Stimulated activated CD8-positive, alpha-beta memory T cell treated with anti-CD3 and anti-CD28 coated beads, Interleukin-12 subunit alpha, Interleukin-12 subunit beta, amount 100 ng/mL, for 1 hour (primary cell): ENCODE measurements at regions not wholly inside any gene's neighbourhood (a gene's known extent, or its start where the extent isn't known, plus 50 kb on each side); places are given as distances from the start of the nearest gene placed in this dataset.

Experiments used
- DNase-seq: peaks from one replicate; pipeline ENCODE4 v3.0.0-alpha.2; 2020; ENCODE audit warnings: low read depth

DNA sequence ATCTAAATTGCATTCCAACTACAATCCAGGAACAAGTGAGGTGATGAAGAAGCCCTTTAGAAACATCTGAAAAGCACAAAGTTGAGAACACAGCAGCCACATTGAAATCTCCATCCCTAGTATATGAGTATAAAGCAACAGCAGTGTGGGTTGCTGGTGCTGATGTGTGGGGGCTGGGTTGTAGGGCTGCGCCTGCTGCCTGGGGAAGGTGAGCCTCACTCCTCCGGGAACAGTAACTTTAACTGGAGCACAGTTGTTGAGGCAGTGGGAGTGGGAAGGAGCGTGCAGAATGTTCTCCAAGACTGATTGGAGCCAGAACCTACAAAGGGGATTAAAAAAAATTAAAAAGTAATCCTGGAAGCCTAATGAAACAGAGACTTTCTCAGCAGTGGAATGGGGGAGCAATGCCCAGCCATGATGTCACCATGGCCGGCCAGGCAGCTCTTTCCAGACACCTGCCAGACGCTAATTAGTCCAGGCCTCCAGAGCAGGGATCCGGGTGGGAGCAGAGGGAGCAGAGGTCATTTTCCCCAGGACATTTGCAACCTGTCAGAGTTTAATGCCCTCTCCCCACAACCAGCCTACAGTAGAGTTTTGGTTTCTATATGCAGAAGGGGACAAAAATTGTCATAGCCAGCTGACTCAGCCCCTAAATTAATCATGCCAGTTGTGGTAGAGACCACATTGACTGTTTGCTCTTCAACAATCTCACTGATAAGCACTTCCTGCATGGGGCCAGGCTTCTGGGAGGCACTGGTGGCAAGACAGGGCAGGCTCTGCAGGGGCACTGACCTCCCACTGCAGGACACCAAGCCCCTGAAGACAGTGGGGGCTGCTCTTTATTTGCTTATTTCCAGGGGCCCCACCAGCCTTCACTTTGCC lies 133.0 kb upstream of the ZNF32 start:
- no peak for DNase-seq

DNA sequence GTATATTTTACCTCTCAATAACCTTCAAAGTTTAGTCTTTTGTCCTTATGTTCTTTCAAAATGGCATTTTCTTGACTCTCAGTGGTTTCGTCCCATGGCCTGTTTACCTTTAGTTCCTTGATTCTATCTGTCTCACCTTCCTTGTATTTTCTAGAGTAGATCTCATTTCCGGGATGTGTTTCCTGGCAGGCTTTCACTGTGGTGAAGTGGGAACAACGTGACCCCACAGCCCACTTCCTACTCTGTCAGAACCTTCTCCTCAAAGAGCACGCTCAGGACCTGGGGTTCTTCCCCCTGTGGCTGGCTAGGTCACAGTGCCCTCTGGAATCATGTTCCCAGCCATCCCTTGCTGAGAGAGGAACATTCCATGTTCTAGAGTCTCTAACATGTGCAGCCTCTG lies 129.9 kb upstream of the ZNF32 start:
- no peak for DNase-seq

DNA sequence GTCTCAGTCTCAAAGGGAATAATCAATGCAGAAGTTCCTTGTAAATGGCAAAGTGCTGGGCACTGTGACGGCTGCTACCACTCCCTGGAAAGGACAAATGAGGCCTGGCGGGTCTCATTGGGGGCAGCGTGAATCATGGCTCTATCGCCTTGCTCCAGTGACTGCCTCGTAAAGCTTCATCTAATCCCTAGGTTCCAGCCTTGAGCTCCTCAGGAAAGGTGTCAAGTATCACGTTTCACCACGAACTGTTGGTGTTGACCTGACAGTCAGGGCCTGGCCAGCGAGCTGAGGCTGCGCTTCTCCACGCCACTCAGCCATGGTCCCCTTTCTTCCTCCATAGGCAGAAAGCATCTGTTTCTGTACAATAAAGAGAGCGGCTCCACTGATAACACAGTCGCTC lies 126.7 kb upstream of the ZNF32 start:
- no peak for DNase-seq

DNA sequence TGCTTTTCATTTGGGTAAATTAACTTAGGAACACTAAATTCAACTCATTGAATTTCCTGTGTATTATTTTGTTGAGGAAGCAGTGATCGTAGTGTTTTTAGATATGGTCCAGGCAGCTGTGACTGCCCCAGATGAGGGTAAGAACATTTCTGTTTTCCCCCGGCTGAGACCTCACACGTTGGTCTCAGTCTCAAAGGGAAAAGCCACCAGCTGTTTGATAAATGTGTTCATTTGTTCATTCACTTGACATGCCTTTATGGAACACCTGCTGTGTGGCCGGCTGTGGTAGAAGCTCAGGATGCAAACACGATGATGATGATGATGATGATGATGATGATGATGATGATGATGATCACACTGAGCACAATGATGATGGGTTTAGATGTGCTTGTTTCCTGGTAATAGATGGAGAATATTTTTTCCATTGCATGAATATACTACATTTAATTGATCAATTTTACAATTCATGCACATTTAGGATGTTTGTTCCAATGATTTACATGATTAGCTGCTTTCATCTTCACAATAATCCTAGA lies 125.6 kb upstream of the ZNF32 start:
- DNase-seq: no peak

DNA sequence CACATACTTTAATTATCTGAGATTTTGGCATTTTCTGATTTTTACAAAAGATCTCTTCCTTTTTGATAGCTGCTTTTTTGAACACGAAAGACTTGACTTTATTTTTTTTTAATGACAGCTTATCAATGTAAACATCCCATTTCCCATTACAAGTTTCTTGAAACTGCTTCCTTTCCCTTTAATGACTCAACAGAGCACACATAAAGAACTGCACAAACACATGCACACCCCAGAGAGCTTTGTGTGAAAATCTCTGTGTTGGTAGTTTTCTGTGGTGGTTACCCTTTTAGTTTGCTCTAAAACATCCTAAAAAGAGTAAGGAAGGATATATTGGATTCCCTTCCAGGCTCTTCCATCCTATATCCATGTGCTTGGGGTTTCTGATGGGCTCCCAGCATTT lies 125.1 kb upstream of the ZNF32 start:
- DNase-seq: no peak

DNA sequence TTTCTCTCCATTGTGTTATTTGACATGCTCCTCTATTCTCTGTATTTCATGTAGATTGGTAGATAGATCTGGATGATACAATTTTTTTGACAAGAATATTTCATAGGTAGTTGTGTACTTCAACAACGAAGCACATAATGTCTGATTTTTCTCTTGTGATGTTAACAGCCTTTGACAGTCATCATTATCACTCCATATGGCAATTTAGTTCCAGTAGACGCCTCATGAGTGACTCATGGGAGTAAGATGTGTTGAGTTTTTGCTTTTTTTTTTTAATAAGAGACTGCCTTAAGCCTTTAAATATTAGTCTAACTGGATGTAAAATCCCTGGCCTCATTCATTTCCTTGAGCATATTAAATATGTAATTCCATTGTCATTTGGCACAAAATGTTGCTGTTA lies 123.5 kb upstream of the ZNF32 start:
- DNase-seq: no peak

DNA sequence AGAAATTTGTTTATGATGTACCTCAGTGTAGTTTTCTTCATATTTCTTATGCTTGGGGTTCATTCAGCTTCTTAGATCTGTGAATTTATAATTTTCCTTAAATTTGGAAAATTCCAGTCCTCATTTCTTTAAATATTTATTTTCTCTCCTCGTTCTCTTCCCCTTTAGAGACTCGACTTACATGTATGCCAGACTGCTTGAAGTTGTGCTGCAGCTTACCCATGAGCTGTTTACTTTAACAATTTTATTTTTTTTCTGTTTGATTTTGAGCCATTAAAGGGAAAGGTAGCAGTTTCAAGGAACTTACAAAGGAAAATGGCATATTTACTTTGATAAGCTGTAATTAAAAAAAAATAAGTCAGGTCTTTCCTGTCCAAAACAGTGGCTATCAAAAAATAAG lies 123.0 kb upstream of the ZNF32 start:
- no peak for DNase-seq

DNA sequence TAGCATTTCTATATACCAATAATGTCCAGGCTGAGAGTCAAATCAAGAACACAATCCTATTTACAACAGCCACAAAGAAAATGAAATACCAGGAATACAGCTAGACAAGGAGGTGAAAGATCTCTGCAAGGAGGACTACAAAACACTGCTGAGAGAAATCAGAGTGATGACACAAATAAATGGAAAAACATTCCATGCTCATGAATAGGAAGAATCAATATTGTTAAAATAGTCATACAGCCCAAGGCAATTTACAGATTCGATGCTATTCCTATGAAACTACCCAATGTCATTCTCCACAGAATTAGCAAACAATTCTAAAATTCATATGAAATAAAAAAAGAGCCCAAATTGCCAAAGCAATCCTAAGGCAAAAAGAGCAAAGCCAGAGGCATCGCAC lies 116.8 kb upstream of the ZNF32 start:
- DNase-seq: no peak

DNA sequence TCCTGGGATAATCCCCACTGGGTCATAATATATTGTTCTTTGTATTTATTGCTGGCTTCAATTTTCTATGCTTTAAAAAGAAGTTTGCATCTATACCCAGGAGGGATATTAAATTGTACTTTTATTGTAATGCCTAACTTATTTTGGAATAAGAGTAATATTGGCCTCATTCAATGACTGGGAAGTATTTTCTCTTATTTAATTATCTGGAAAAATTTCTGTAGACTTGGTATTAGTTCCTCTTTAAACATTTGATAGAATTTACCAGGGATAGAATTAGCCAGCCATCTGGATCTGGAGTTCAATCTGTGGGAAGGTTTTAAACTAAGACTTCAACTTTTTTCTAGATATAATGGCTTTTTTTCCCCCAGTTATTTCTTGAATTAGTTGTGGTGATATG lies 115.2 kb upstream of the ZNF32 start:
- no peak for DNase-seq

DNA sequence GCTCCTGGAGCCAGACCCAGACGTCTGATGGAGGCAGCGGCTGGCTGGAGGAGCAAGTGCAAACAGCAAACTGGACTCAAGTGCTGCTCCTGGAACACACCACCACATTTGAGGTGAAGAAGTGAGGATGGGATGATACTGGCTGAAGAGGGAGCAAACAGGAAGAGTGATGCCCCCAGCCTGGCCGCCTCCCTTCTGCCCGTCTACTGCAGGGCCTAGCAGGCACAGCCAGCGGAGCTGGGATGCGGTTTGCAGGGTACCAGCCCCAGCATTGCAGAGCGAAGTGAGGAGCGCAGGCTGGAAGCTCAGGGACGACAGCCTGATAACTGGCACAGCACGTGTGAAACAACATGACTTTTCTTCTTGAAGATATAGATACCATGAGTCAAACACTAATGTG lies 111.8 kb upstream of the ZNF32 start:
- DNase-seq: no peak

DNA sequence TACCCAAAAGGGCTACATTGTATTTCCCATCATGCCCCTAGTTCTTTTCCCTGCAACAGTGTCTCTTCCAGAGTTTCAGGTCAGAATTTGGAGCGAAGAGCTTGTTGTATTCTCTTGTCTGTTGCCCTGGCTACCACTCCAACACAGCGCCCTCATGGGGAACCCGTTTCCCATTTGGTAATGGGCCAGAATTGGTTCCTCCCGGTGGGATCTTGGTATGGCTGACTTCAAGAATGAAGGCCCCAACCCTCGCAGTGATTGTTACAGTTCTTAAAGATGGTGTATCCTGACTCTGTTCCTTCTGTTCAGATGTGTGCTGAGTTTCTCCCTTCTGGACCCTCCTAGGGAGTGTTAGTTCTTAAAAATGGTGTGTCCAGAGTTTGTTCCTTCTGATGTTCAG lies 110.5 kb upstream of the ZNF32 start:
- no peak for DNase-seq

DNA sequence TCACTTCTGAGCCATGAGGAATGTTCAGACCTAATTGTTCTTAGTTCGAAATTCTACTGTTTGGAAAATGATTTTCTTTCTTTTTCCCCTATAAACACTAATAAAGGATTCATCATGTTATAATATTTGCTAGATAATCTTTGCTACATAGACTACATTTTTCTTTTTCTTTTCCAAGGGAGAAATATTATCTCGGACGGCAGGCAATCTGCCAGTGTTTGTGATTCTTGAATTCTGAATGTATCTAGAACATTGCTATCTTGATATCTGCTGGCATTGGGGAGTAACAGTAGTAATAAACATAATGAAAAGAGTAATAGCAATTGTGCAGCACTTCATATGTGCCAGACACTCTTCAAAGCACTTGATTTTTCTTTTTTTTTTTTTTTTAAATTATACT lies 107.7 kb upstream of the ZNF32 start:
- no peak for DNase-seq

DNA sequence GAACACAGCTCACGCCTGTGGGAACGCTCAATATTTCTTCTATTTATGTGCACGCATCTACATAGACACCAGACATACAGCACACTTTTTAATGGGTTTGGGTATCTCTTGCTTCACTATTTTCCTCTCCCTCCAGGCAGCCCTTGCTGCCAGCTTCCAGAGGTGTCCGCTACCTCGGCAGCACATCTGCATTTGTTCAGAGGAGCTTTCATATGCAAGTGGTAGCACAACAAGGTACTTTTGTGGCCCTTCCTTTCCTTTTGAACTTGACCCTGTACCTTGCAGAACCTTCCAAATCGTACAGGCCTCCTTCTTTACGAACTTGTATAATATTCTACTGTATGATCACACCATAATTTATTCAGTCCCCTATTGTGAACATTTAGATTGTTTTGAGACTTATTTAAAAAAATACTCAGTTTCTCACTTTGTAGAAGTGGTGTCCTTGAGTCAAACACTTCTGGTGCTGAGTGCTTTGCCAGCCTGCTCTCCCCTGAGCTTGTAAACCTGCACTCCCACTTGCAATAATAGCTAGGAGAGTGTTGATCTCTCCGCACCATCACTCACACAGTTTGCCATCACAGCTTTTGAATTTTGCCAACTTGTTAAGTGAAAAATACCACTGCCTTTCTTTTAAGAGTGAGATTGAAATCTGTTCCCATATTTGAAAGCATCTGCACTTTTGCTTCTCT lies 106.0 kb upstream of the ZNF32 start:
- DNase-seq: no peak

DNA sequence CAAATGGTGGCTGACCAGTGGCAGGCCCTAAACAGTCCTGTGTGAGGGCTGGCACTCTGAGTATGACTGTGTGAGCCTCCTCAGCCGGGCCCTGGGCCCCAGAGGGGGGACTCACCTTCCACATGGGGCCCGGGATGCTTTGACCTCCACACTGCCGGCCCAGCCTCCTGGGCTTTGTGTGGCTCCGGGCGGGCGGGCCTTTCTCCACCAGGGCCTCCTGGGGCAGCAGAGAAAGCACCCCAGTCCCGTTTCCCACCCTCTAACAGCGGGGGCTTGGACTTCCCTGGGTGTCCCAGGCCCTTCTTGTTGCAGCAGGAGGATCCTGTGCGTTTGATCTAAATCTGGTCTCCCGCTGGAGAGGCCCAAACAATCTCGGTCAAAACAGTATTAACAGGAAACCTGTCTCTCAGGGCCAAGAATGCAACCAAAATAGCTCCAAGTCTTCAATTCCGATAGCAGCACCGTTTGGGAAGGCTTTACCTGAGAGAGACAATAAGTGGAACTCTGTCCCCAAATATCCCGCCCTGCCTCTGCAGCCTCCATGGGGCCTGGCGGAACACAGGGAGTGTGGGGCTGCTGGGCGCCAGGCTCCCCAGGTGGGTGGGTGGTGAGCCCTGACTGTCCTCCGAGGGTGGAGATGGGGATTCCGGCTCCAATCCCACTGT lies 104.8 kb upstream of the ZNF32 start:
- no peak for DNase-seq

DNA sequence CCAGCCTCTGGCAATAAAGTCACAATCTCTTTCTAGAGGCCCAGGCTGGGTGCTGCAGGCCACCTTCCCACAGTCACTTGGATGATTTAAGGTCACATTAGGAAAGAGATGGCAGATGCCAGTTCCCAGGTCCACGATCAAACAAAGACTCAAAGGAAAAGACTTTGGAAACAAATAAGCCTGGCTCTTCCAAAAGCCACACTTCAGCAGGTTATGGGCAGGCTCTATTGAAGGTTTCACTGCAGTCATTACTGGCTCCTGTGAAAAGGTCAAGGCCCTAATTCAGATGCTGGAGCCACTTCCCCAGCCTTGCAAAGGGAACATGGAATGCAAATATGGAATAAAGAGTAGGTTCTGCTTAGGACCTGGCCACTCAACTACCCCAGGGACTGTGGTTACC lies 104.0 kb upstream of the ZNF32 start:
- DNase-seq: no peak

DNA sequence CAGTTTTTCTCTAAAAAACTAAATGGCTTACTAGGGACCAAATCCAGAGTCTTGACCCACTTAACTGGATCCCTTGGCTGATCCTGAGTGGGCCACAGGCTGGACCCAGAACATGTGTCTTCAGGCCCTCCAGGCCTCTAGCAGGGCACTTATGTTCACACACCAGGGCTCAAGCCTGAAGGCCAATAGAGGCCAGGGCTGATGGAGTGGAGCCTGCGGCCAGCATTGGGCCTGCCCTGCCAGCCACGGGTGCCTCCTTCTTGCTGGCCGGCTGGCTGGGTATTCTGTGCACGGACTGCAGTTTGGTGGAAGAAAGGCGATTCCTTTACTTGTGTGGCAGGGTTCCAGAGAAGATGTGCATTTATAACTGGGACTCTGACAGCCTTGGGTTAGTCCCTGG lies 103.0 kb upstream of the ZNF32 start:
- DNase-seq: no peak

DNA sequence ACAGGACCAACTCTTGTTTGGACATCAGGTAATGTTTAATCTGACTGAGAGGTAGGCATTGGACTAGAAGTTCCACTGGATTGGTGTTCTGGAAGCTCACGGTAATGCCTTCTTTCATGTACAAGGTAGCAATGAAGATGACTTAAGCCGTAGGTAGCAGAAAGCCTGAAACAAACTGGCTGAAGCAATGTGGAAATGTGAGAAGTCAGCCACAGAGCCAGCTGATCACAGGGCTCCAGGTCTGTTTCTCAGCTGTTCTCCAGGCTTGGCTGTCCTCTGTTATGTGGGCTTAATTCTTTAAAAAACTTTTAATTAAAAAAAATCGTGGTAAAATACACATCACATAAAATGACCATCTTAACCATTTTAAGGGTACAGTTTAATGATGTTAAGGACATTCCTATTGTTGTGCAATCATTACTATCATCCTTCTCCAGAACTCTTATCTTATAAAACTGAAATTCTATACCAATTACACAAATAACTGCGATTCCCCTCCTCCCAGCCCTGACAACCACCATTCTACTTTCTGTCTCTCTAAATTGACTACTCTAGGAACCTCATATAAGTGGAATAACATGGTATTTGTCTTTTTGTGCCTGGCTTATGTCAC lies 101.4 kb upstream of the ZNF32 start:
- no peak for DNase-seq

DNA sequence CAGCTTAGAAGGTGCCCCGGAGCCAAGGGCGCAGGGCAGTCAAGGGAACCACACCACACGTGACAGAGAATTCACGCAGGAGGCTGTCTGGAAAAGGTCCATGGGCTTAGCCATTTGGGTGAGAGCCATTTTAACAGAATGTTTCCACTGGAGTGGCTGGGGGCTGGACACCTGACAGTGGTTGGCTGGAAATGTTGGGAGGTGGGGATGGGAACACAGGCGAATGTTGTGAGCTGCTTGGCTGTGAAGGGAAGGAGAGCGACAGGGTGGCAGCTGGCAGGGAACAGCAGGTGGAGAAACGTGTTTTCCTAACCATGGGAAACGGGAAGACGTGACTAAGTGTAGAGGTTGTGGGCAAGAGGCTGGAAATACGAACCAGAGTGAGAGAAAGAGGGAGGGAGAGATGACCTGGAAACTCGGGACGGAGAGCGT lies 100.5 kb upstream of the ZNF32 start:
- DNase-seq: no peak

DNA sequence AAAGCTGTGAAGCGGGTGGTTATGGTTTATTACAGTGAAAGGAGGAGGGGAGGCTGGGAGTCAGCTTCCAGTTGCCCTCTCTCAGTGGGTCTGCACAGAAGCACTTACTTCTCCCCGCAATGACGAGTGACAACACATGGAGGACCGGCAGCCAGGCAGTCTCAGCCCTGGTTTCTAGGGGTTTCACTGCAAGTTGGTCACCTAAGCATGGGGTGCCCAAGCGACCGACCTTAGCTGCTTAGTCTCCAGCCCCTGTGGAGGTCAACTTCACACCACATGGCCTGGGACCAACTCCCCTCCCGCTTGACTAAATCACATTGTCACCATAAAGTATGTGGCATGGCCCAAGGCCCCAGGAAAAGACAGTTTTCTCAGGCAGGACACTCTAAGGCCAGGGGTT lies 99.9 kb upstream of the ZNF32 start:
- no peak for DNase-seq

DNA sequence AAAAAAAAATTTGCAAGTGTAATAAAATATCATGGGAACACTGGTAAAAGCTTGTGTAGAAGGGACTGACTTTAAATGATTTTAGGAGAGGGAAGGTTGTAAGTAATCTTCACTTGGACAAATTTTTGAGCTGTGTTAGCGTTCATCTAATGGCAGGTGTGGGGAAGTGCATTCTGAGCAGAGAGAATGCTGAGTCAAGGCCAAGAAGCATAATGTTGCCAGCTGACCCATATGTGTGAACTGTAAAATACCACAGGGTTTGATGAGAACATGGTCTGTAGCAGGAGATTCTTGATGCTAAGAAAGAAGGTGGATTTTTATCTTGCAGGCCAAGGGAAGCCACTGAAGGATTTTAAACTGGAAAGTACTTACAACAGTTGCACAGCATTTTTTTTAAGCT lies 98.2 kb upstream of the ZNF32 start:
- no peak for DNase-seq

DNA sequence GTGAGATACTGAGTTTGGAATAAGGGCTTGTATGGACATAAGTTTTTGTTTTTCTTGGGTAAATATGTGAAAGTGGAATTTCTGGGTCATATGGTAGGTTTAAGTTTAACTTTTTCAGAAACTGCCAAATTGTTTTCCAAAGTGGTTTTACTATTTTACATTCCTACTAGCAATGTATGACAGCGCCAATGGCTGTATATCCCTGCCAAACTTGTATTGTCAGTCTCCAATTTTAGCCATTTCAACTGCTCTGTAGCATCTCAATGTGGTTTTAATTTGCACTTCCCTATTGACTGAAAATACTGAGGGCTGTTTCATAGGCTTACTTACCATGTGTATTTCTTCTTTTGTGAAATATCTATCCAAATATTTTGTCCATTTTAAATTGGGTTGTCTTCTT lies 90.5 kb upstream of the ZNF32 start:
- no peak for DNase-seq

DNA sequence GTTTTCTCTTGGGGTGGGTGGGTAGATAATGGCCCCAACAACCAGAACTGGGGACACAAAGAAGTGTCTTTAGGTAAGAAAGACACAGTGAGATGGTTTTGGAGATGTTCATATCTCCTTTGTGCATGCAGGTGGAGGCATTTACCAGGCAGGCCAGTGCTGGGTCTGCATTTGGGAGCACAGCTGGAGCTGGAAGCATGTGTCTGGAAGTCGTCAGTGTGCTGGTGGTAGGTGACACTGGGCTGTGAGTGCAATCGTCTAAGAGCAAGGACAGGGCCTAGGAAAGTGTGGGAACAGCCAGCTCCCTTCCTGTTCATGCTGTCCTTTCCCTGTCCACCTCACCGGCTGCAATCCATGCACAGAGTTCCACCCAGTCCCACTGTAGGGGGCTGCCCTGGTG lies 88.3 kb upstream of the ZNF32 start:
- DNase-seq: no peak

DNA sequence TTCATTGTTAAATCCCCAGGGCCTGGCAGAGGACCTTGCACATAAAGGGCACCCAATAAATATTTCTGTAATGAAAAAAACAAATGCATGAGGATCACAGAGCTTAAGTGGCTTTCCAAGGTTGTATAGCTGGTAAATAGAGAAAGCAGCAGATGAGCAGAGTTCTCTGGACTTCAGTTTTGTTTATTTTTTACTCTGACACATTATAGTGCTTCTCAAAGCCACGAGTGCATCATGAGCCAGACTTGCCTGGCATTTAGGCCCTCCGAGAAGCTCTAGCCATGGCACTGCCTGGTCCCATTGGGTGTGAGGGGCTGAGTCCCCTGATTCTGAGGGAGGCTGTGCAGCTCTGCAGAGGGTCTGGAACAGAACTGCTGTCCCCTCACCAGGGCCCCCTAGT lies 87.2 kb upstream of the ZNF32 start:
- DNase-seq: no peak
